Right kidney (tissue), 1 donor: ENCODE measurements at regions not wholly inside any gene's neighbourhood (a gene's known extent, or its start where the extent isn't known, plus 50 kb on each side); places are given as distances from the start of the nearest gene placed in this dataset.

Source experiments
- DNase-seq: peaks from one replicate; pipeline ENCODE4 v3.0.0-alpha.2; 2016

- DNase-seq = no peak
These were observed 185.1 kb upstream of the ZNF462 start for GRCh38 chr9:106677830-106678229.

DNA sequence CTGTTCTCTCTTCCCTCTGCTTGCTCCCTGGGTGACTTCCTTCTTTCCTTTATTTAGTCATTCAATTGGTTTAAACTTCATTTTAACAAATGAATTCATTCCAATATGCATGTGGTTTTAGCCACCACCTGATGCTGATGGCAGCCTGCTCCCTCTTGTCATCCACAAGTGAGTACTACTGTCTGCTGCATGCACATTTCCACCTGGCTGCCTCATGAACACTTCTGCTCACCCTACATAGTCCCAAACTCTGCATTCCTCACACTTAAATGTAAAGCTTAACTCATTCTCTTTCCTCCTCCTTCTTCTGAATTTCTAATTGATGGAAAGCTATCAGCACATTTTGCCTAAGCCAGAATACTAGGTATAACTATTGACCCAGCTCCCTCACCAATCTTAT lies 184.7 kb upstream of the ZNF462 start:
- no peak for DNase-seq

GRCh38 chr9:106682420-106682819 lies 180.5 kb upstream of the ZNF462 start:
- DNase-seq = no peak

- DNase-seq = no peak
These were observed 179.5 kb upstream of the ZNF462 start for GRCh38 chr9:106683454-106683853.

DNA sequence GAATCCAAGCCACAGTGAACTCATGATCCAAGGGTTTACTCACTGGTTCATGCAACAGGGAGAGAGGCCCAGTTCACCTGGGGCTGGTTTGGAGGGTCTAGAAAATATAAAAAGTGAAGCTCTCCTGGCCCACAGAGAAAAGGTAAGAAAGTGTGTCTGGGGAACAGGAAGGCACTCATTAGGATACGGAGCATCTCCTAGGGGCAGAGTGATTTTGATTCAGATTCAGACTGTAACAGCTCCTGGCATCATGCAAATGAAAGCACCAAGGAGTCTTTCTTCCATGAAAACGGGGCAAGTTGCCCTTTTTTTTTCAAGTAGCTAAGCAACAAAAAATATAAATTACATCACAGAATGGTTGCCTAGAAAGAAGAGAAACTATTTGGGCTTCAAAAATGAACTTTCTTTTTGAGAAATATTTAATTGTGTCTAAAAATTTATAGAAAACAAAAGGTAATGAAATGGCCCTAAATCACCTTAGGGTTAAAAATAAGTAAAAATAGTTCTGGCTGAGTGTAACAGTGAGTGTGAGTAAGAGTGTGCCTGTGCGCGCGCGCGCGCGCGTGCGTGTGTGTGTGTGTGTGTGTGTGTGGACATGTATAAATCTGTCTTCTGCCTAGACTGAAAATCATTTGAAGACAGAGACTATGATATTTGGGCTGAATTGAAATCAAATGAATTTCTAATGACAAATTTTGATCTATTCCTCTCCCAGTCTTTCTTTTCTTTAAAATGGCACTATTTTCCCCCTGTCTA lies 177.8 kb upstream of the ZNF462 start:
- DNase-seq = no peak

DNA sequence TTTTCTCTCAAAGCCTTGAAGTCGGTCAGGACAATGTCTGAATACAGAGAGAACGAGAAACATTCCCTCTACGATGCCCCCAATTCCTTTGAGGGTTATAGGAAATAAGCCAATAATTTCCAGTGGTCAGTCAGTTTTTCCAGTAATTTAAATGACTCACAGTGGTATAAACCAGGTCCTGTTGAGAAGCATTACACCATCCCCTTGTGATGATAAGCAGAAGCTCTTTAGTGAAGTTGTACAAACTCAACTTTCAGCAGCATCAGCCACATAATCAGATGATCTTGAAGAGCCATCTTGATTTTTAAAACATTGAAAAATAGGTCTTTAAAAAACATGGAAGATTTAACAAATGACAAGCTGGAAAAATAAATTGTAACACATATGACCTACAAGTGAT lies 173.9 kb upstream of the ZNF462 start:
- no peak for DNase-seq

- no peak for DNase-seq
These were observed 171.3 kb upstream of the ZNF462 start for GRCh38 chr9:106691627-106692026.

- DNase-seq = no peak
These were observed 169.4 kb upstream of the ZNF462 start for GRCh38 chr9:106693558-106693957.

- DNase-seq = no peak
These were observed 166.2 kb upstream of the ZNF462 start for GRCh38 chr9:106696804-106697203.

DNA sequence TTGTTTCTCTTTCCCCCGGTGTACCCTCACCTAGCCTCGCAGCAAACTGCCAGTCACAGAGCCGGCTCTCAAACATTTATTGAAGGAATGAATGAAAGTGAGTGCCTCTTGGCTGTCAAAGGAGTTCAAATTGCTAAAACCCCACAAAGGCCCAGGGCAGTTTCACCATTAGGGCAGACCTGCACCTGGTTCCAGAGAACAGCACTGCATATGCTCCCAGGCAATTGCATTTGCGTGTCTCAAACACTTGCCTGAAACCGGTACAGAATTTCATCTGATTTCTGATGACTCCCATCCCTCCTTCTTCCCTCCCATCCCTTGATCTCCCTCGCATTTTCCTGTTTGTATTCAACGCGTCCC lies 165.6 kb upstream of the ZNF462 start:
- no peak for DNase-seq

DNA sequence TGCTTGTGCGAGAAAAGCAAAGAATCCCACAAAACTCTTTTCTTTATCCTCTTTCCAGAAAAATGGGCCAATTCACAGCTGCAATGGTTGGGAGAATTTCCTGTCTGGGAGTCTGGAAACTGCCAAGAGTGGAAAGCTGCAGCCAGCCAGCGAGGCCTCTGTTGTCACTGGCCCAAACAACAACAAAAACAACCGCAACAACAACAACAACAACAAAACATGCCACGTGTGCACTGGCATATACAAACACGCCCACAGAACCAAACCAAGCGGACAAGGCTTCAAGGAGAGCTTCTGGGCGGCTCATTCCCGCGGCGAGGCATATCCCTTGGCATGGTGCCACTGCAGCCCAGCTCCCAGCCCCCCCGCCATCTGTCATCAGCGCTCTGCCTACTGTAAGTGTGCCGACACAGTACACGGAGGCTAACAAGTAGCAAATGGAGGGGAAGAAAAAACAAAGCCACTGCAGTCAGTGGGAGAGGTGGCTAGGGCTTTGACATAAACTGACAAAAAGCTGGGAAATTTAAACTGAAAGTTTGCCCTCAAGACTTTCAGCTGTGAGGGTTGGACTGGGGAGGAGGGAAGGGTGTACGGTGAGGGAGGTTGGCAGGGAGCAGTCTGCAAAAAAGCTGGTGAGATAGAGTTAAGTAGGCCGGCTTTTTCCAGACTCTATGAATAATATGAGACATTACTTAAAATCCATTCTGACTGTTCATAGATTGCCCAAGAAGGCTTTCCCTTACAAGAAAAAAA lies 165.0 kb upstream of the ZNF462 start:
- peak; percentile 52 for DNase-seq

DNA sequence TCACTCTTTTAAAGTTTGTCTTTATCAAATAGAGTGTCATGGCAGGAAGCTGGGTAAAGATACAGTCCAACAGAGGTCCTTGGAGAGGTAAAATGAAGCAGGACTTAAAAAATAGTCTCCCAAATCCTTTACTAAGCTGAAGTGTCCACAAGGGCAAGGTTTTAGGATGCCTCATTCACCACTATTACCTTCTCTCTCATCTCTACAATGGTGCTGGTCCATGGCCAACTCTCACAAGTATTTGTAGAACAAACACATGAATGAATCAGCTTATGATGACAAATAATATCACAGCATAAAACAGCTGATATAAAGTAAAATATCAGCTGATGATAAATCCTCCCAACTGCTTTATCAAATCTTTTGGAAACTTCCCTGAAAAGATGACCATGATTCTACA lies 162.3 kb upstream of the ZNF462 start:
- no peak for DNase-seq

DNA sequence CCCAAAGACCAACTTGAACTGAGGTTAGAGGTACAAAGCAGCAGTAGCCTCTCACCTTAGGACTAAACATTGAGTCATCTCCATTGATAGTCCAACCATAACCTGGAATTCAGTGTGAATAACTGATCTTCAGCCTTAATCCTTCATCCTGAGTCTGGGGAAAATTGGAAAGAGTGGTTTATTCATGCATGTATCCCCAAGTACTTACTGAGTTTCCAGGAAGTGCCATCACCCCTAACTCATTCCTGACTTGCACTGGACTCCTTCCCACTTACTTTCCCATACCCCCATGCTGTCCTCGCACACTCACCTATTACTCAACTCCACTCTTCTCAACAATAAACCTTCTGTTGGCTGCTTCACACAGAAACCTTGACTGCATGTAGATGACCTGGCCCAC lies 161.4 kb upstream of the ZNF462 start:
- DNase-seq = no peak

DNA sequence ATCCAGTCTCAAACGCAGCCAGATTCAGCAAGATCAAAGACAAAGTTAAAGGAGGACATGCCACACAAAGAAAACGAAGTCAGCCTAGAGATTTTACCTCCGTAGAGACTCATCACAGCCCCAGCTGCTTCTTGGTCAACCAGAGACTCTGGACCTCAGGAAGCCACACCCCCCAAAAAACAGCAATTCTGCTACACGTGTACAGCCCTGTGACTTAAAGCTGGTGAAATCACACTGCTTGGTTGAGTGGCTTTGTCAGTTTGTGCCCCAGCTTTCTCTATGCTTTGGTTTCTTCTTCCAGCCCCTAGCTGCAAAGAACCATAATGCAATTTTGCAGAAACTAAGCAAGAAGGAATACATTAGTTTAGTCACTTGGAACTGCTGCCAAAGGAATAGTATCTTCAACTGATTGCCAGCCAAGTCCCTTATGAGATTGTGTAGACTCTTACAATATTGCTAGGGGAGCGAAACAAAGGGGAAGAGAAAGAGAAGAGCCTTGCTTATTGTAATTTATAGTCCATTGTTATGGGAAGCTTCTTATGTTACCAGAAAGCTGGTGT lies 158.8 kb upstream of the ZNF462 start:
- no peak for DNase-seq

DNA sequence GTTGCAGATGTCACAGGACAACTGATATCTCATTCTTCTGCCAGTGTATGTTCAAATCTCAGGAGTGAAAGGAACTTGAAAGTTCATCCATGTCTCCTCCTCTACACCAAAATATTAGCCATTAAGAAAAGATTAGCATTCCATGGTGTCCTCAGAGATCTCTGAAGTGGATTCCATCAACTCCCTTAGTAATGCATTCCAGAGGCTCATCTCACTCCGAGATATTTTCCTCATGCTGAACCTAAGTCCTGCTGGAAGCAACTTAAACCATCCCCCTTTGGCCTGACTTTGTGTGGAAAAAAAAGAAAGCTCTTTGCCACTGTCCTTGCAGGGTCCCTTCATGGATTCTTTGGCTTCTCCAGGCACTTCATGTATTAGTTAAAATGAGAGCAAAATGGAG lies 155.7 kb upstream of the ZNF462 start:
- no peak for DNase-seq

GRCh38 chr9:106707738-106708474 lies 155.1 kb upstream of the ZNF462 start:
- DNase-seq = no peak

GRCh38 chr9:106708475-106709146 lies 154.4 kb upstream of the ZNF462 start:
- no peak for DNase-seq

- no peak for DNase-seq
These were observed 150.7 kb upstream of the ZNF462 start for GRCh38 chr9:106712279-106712678.

DNA sequence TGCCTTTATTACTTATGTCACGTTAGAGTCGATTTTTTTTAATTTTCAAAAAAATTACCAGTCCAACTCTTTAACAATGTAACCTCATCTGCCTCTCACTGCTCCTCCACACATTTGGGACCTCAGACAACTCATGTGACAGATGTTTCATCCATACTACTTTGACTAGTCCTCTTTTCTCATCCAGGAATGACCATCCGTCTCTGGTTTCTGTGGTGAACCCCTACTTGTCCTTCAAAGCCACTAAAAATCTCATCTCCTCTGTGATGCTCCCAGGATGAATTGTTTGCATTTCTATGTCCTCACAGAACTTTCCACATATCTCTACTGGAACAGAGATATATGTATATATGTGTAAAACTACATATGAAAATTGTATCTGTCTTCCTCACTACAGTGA lies 149.8 kb upstream of the ZNF462 start:
- no peak for DNase-seq

- DNase-seq = no peak
These were observed 146.1 kb upstream of the ZNF462 start for GRCh38 chr9:106716820-106717219.

DNA sequence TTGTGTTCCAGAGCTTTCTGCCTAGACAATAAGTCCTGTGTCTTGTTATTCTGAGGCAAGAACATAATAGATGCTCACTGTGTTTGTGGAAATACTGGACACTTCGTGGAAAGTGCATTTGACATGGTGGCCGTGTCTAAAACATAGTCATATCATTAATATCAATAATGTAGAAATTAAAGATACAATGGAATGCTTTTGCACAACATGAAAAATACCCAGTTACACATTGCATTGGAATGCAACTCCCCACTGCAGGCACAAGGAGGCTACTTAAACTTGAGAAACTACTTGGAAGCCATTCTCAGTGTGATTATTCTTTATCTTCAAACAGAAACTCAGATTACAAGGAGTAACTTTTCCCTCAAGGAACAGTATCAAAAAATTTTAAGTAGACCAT lies 145.3 kb upstream of the ZNF462 start:
- DNase-seq = no peak

GRCh38 chr9:106718936-106719335 lies 144.0 kb upstream of the ZNF462 start:
- no peak for DNase-seq
